CD4-positive, alpha-beta T cell (primary cell): ENCODE measurements at regions not wholly inside any gene's neighbourhood (a gene's known extent, or its start where the extent isn't known, plus 50 kb on each side); places are given as distances from the start of the nearest gene placed in this dataset.

Source experiments
- ATAC-seq: fragments of 200-7000 bp; cut with Tn5 transposase; one replicate; pipeline ENCODE4 v1.10.0; 2022; ENCODE audit warnings: mild to moderate bottlenecking; ENCODE audit not compliant: poor library complexity
- CTCF ChIA-PET: fragments of 350-600 bp; sonication (Branson Sonifier 250); formaldehyde crosslinking; loops from one replicate; lab custom pipeline; 2021; ENCODE audit warnings: antibody characterized with exemption, inconsistent platforms; lab: Charles Lee
- POLR2A ChIA-PET: fragments of 350-600 bp; sonication (Branson Sonifier 250); formaldehyde crosslinking; loops from one replicate; lab custom pipeline; 2021; ENCODE audit warnings: antibody characterized with exemption, inconsistent platforms; lab: Charles Lee
- DNase-seq, 14 experiments: peaks; one replicate each; pipeline ENCODE4 v3.0.0-alpha.2; 2013 to 2020; ENCODE audit warnings: mixed read lengths in 2 of 14
- H3K27ac ChIP-seq, 2 donors: one replicate each; pipeline versions ENCODE4 v1.5.1 to v1.7.0; 2013; ENCODE audit warnings: low read length in 2 of 2, low read depth in 1 of 2, mild to moderate bottlenecking in 1 of 2
- H3K27me3 ChIP-seq, 2 experiments: 1 replicate in 1 of 2; 2 replicates in 1 of 2; pipeline versions ENCODE4 v1.6.1 to v1.7.0; 2013; ENCODE audit warnings: low read length in 2 of 2, control low read depth in 1 of 2, mild to moderate bottlenecking in 1 of 2, moderate library complexity in 1 of 2; ENCODE audit not compliant: insufficient read depth in 2 of 2, control insufficient read depth in 1 of 2
- H3K36me3 ChIP-seq: one replicate; pipeline ENCODE4 v1.6.1; 2013; ENCODE audit warnings: low read length, control low read depth; ENCODE audit not compliant: insufficient read depth
- H3K4me1 ChIP-seq: one replicate; pipeline ENCODE4 v1.6.1; 2013; ENCODE audit warnings: low read length, control low read depth; ENCODE audit not compliant: insufficient read depth
- H3K4me3 ChIP-seq: one replicate; pipeline ENCODE4 v1.5.1; 2013; ENCODE audit warnings: mild to moderate bottlenecking, low read length, moderate library complexity
- H3K9me3 ChIP-seq, 2 experiments: 1 replicate in 1 of 2; 2 replicates in 1 of 2; pipeline versions ENCODE4 v1.6.1 to v1.7.0; 2013; ENCODE audit warnings: low read length in 2 of 2, mild to moderate bottlenecking in 2 of 2, control low read depth in 1 of 2, moderate library complexity in 1 of 2; ENCODE audit not compliant: control insufficient read depth in 1 of 2, insufficient read depth in 1 of 2
- H3K27ac Mint-ChIP-seq: one replicate; pipeline ENCODE4 v1.8.0; 2020; ENCODE audit warnings: mixed read lengths
- H3K27me3 Mint-ChIP-seq: one replicate; pipeline ENCODE4 v1.8.0; 2021; ENCODE audit warnings: mixed read lengths
- H3K36me3 Mint-ChIP-seq: one replicate; pipeline ENCODE4 v1.8.0; 2021; ENCODE audit warnings: low read depth, mixed read lengths
- H3K4me1 Mint-ChIP-seq: one replicate; pipeline ENCODE4 v1.8.0; 2021; ENCODE audit warnings: low read depth, mixed read lengths
- H3K4me3 Mint-ChIP-seq: one replicate; pipeline ENCODE4 v1.8.0; 2020; ENCODE audit warnings: mild to moderate bottlenecking, mixed read lengths
- H3K9me3 Mint-ChIP-seq: one replicate; pipeline ENCODE4 v1.8.0; 2020; ENCODE audit warnings: mixed read lengths
- intact Hi-C, 2 experiments: fragments of 100-400 bp; cut with DNase I in 1 of 2; cut with micrococcal nuclease in 1 of 2; formaldehyde crosslinking; loops; one replicate each; pipeline versions ENCODE4 v1.15.1 to v1.9.0; 2023 to 2025; cut with DNase I, micrococcal nuclease
- TF ChIP-seq, protein P1 (sequence below): fragments of 200-600 bp; IDR thresholded peaks from one replicate; pipeline ENCODE4 v1.8.0; 2022; ENCODE audit warnings: antibody characterized with exemption, mild to moderate bottlenecking

DNA sequence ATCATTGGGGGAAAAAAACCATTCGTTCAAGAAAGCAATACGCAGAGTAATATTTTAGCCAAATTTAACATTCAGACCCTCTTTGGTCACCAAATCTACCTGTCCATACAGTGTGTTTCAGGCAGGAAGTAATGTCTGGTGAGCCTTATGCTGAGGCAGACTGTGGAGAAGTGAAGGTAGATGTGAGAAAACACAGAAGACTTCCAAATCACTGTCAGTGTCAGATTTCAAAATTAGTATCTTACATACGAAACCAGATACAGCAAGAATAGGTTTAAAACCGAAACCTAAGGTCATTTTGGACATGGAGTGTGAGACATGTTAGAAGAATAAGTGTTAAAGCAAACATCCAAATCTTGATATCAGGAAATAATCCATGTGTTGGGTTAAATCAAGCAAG lies 664.5 kb upstream of the HTR2C start:
- no peaks in the 10 kb centered on the region for H3K4me1 Mint-ChIP-seq
- Histone ChIP-seq H3K36me3 (no peaks in the 10 kb centered on the region), H3K4me3 (no peak overlapping the region), H3K9me3 (no peaks in the 10 kb centered on the region), H3K27ac (no peak overlapping the region), H3K27me3 (no peaks in the 10 kb centered on the region), H3K4me1 (no peaks in the 10 kb centered on the region)
- no peak overlapping the region for H3K27ac Mint-ChIP-seq
- H3K36me3 Mint-ChIP-seq, result no peaks in the 10 kb centered on the region
- POLR2A ChIA-PET, result no interaction called here
- no peak for ATAC-seq
- DNase-seq, result no peak
- H3K27me3 Mint-ChIP-seq, result no peaks in the 10 kb centered on the region
- intact Hi-C loops, result no loop called here
- TF ChIP-seq, protein P1, sequence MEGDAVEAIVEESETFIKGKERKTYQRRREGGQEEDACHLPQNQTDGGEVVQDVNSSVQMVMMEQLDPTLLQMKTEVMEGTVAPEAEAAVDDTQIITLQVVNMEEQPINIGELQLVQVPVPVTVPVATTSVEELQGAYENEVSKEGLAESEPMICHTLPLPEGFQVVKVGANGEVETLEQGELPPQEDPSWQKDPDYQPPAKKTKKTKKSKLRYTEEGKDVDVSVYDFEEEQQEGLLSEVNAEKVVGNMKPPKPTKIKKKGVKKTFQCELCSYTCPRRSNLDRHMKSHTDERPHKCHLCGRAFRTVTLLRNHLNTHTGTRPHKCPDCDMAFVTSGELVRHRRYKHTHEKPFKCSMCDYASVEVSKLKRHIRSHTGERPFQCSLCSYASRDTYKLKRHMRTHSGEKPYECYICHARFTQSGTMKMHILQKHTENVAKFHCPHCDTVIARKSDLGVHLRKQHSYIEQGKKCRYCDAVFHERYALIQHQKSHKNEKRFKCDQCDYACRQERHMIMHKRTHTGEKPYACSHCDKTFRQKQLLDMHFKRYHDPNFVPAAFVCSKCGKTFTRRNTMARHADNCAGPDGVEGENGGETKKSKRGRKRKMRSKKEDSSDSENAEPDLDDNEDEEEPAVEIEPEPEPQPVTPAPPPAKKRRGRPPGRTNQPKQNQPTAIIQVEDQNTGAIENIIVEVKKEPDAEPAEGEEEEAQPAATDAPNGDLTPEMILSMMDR, result no peak
- H3K4me3 Mint-ChIP-seq, result no peak overlapping the region
- CTCF ChIA-PET, result no interaction called here
- no peaks in the 10 kb centered on the region for H3K9me3 Mint-ChIP-seq

DNA sequence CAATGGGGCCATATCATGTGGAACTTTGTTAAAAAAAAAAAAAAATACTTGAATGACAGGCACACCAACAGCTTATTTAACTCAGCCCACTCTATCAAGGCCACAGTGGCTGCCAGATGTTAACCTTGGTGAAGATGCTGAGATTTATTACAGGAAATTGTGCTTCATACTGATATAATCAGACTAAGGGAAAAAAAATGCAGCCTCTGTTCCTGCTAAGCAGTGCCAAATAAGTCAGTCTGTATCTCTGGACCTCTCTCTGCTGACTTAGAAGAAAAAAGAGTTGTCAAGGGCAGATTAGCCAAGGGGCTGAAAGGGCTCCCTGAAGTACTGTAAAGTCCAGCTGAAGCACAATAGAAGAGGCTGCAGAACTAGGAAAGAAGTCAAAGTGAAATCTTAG lies 677.7 kb upstream of the HTR2C start:
- POLR2A ChIA-PET, result no interaction called here
- Mint-ChIP-seq H3K27me3 (no peaks in the 10 kb centered on the region), H3K4me3 (no peak overlapping the region), H3K9me3 (no peaks in the 10 kb centered on the region), H3K27ac (no peak overlapping the region), H3K36me3 (no peaks in the 10 kb centered on the region), H3K4me1 (no peaks in the 10 kb centered on the region)
- no peaks in the 10 kb centered on the region for H3K27me3 ChIP-seq
- TF ChIP-seq, protein P1, result no peak
- H3K4me1 ChIP-seq, result no peaks in the 10 kb centered on the region
- H3K36me3 ChIP-seq, result no peaks in the 10 kb centered on the region
- H3K9me3 ChIP-seq, result no peaks in the 10 kb centered on the region
- CTCF ChIA-PET, result no interaction called here
- no peak overlapping the region for H3K4me3 ChIP-seq
- H3K27ac ChIP-seq, result no peak overlapping the region
- no peak for DNase-seq
- no peak for ATAC-seq
- intact Hi-C loops, result no loop called here

DNA sequence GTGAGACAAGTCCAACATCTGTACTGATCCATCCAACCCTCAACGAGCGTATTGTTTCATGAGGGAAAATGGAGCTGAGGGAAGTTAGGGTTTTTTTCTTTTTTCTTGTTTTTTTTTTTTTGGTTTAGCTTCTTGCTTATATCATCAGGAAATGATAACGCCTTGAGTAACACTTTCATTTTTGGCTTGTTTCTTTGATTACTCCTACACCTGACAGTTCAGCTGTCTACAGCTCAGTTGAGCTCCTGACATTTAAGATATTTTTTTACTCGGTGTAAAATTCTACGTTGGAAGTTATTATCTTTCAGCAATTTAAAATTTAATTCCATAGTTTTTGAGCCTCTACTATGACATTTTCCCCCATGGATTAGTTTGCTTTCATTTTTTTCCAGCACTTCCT lies 691.0 kb upstream of the HTR2C start:
- H3K27ac Mint-ChIP-seq, result no peak overlapping the region
- peaks cover 0 to 5% of the 10 kb centered on the region in 2 experiments for H3K9me3 ChIP-seq
- POLR2A ChIA-PET, result interaction anchor here (0.6 kb wide), 1 partner anchor 32 kb away, joined by 5 read pairs; no protein-coding TSS in a partner anchor
- intact Hi-C loops, result no loop called here
- H3K4me3 ChIP-seq, result no peak overlapping the region
- no peaks in the 10 kb centered on the region for H3K4me1 ChIP-seq
- no peaks in the 10 kb centered on the region for H3K9me3 Mint-ChIP-seq
- no peaks in the 10 kb centered on the region for H3K36me3 Mint-ChIP-seq
- no peak overlapping the region for H3K4me3 Mint-ChIP-seq
- H3K27me3 Mint-ChIP-seq, result no peaks in the 10 kb centered on the region
- TF ChIP-seq, protein P1, result no peak
- no peaks in the 10 kb centered on the region for H3K27me3 ChIP-seq
- ATAC-seq (no peak), DNase-seq (no peak)
- no peaks in the 10 kb centered on the region for H3K36me3 ChIP-seq
- CTCF ChIA-PET, result no interaction called here
- H3K27ac ChIP-seq, result no peak overlapping the region
- no peaks in the 10 kb centered on the region for H3K4me1 Mint-ChIP-seq
